GM13977 (cell line): ENCODE measurements at regions not wholly inside any gene's neighbourhood (a gene's known extent, or its start where the extent isn't known, plus 50 kb on each side); places are given as distances from the start of the nearest gene placed in this dataset.
"Not testable (repeated sequence)": the region's sequence is repeated elsewhere in the genome, so short reads cannot be mapped to it uniquely, and the experiment has no call there.

ENCODE experiments used
- DNase-seq: peaks from one replicate; pipeline ENCODE4 v3.0.0; 2012; ENCODE audit warnings: low spot score
- CTCF ChIP-seq: IDR thresholded peaks from 2 replicates; pipeline ENCODE4 v1.5.1; 2012; ENCODE audit warnings: mild to moderate bottlenecking, control low read depth; ENCODE audit not compliant: insufficient read depth; ENCODE audit errors: extremely low read depth, missing control alignments
- in situ Hi-C: fragments of 300-500 bp; cut with MboI; formaldehyde crosslinking; loops from one replicate; pipeline ENCODE4 v1.12.0; 2022; ENCODE audit warnings: low sequenced_read_pairs, low pct_unique_long_range_greater_than_20kb, mixed read lengths, inconsistent platforms; ENCODE audit not compliant: unreplicated experiment

DNA sequence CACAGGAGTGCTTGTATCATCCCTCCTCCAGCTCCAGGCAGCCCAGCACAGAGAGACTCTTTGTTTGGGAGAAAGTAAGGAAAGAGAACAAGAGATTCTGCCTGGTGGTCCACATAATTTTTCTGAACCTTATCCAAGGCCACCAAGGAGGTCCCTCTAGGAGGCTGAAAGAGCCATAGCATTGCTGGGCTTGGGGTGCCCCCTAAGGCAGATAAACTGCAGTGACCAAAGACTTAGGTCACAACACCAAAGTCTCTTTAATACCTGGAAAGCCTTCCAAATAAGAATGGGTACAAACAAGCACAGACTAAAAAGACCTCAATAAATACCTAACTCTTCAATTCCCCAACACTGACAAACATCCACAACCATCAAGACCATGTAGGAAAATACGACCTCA lies 310.2 kb upstream of the PPP2R3A start:
- no peak for TF ChIP-seq CTCF
- in situ Hi-C loops = no loop called here
- no peak for DNase-seq

GRCh38 chr3:135658451-135658850 lies 307.1 kb upstream of the PPP2R3A start:
- DNase-seq, in situ Hi-C loops: not testable (repeated sequence)

GRCh38 chr3:135667061-135667460 lies 298.5 kb upstream of the PPP2R3A start:
- no peak for DNase-seq
- in situ Hi-C loops = no loop called here
- TF ChIP-seq CTCF = no peak

GRCh38 chr3:135674508-135674907 lies 291.0 kb upstream of the PPP2R3A start:
- no peak for DNase-seq
- TF ChIP-seq CTCF = no peak
- in situ Hi-C loops = no loop called here

- in situ Hi-C loops = no loop called here
- DNase-seq = no peak
- no peak for TF ChIP-seq CTCF
Observed at GRCh38 chr3:135678386-135678785, 287.1 kb upstream of the PPP2R3A start.

DNA sequence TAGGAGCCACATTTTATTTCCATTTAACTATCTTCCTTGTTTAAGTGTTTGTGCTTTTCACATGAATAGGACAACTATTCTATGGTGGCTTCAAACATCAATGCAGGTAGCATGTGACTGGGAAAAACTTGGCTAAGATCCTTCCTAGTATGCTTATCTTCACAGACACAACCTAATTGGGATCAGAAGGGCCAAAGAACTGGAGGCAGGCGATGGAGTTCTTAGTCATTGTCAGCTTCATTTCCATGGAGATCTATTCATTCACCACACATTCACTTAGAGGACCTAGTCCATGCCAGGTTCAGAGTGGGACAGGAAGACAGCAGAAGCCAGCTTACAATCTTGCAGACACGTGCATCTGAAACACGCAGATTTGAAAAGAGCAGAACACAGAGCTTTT lies 277.5 kb upstream of the PPP2R3A start:
- TF ChIP-seq CTCF = no peak
- DNase-seq = no peak
- in situ Hi-C loops = no loop called here

DNA sequence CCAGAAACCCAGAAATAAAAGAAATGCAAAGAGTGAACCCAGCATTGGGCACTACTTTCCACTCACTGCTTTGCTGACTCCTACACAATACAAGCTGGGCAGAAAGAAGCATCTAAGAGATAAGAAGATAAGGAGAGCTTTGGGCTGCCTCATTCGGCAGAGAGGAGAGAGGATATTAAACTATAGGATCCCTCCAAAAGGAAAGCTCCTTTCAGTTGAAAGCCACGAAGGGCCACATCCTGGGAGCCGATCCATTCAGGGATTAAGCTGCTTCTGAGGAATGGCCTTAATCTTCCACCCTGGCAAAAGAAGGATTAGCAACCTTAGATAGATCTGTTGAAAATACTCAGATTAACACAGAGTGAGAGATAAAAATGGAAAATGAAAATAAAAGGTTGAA lies 274.9 kb upstream of the PPP2R3A start:
- no peak for DNase-seq
- in situ Hi-C loops = no loop called here
- TF ChIP-seq CTCF = no peak
